SIG-M5 treated with dmso at 0.1 percent for 504 hours (cell line): ENCODE measurements at regions not wholly inside any gene's neighbourhood (a gene's known extent, or its start where the extent isn't known, plus 50 kb on each side); places are given as distances from the start of the nearest gene placed in this dataset.

Experiments used
- DNase-seq: peaks from one replicate; lab custom pipeline; 2025; ENCODE audit not compliant: unreplicated experiment; lab: John Stamatoyannopoulos, UW

GRCh38 chr2:111701266-111701665 is 182.7 kb downstream of the ANAPC1 start:
- no peak for DNase-seq

GRCh38 chr2:111701798-111702118 is 182.2 kb downstream of the ANAPC1 start:
- DNase-seq = no peak

- DNase-seq = peak; percentile 83
Measured at GRCh38 chr2:111702119-111702803, 181.7 kb downstream of the ANAPC1 start.

GRCh38 chr2:111702804-111703196 is 181.2 kb downstream of the ANAPC1 start:
- no peak for DNase-seq

- no peak for DNase-seq
Measured at GRCh38 chr2:111703759-111704158, 180.2 kb downstream of the ANAPC1 start.

GRCh38 chr2:111704246-111704645 is 179.7 kb downstream of the ANAPC1 start:
- no peak for DNase-seq

- no peak for DNase-seq
Measured at GRCh38 chr2:111705239-111705638, 178.8 kb downstream of the ANAPC1 start.

GRCh38 chr2:111705711-111706336 is 178.2 kb downstream of the ANAPC1 start:
- peak; percentile 95 for DNase-seq

GRCh38 chr2:111706481-111707001 is 177.5 kb downstream of the ANAPC1 start:
- no peak for DNase-seq

GRCh38 chr2:111707700-111708099 is 176.3 kb downstream of the ANAPC1 start:
- DNase-seq = no peak

- no peak for DNase-seq
Measured at GRCh38 chr2:111708476-111709180, 175.4 kb downstream of the ANAPC1 start.

- no peak for DNase-seq
Measured at GRCh38 chr2:111709321-111709720, 174.7 kb downstream of the ANAPC1 start.

- no peak for DNase-seq
Measured at GRCh38 chr2:111710085-111710484, 173.9 kb downstream of the ANAPC1 start.

- DNase-seq = no peak
Measured at GRCh38 chr2:111710613-111711012, 173.4 kb downstream of the ANAPC1 start.

- no peak for DNase-seq
Measured at GRCh38 chr2:111711270-111711669, 172.7 kb downstream of the ANAPC1 start.

GRCh38 chr2:111712361-111712760 is 171.6 kb downstream of the ANAPC1 start:
- no peak for DNase-seq

GRCh38 chr2:111712940-111713515 is 171.0 kb downstream of the ANAPC1 start:
- DNase-seq = no peak

GRCh38 chr2:111715987-111716904 is 167.7 kb downstream of the ANAPC1 start:
- DNase-seq = no peak

- DNase-seq = no peak
Measured at GRCh38 chr2:111716905-111717775, 166.9 kb downstream of the ANAPC1 start.
